ENCODE measurements at regions not wholly inside any gene's neighbourhood (a gene's known extent, or its start where the extent isn't known, plus 50 kb on each side); places are given as distances from the start of the nearest gene placed in this dataset.

DNA sequence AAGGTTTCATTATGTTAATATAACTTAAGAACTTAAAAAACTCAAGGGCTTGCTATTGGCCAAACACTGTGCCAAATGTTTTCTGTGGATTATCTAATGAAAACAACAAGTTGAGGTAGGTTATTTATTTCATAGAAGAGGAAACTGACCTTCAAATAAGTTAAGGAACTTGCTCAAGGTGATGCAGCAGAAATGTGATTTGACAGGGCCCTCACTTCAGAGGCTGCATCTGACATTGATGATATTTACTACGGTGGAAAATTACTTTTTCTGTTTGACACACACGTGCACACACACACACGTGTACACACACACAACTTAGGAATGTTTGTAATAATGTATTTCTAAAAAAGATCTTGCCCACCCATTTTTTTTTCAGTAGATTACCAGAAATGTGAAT, 137.2 kb upstream of the CXCR4 start:
- Histone ChIP-seq H3K27ac (ENCODE audit: low read length) (no peak overlapping the region), H3K4me2 (ENCODE audit: low read depth, low read length, poor library complexity, severe bottlenecking) (no peak overlapping the region), H2AFZ (ENCODE audit: low read length) (no peak overlapping the region), H4K20me1 (ENCODE audit: insufficient read depth, low read depth, low read length) (0 out of 2 replicates have a peak, but pooled peaks cover 4% of the 10 kb centered on the region), H3K4me1 (ENCODE audit: low read length) (0 out of 2 replicates have a peak, but pooled peaks cover 4% of the 10 kb centered on the region), H3K9me3 (ENCODE audit: low read length) (no peaks in the 10 kb centered on the region), H3K36me3 (ENCODE audit: insufficient read depth, low read length) (no peaks in the 10 kb centered on the region), H3K79me2 (ENCODE audit: low read length) (no peaks in the 10 kb centered on the region), H3K27me3 (ENCODE audit: low read length) (no peaks in the 10 kb centered on the region), H3K9me2 (replicated peaks; ENCODE audit: insufficient read depth, low read length) (no peaks in the 10 kb centered on the region), H3K4me3 (ENCODE audit: low read length) (no peak overlapping the region), H3K9ac (ENCODE audit: low read length) (no peak overlapping the region)
- no peak for DNase-seq

DNA sequence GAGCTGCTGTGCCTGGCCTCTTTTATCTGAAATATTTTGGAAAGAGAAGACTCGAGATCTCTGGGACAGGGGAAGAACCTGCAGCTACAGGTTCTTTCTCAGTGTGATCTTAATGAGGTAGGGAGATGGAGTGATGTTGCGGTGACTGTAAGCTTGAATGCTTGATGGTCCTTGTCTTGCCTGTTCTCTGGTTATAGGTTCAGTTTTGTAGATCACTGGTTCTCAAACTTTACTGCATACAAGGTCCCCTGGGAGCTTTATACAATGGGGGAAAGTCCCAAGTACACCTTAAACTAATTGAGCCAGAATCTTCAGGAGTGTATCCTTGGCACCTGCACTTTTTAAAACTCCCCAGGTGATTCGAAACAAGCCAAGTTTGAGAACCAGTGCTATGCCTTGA, 136.7 kb upstream of the CXCR4 start:
- no peak for DNase-seq
- Histone ChIP-seq H3K27me3 (ENCODE audit: low read length) (no peaks in the 10 kb centered on the region), H3K36me3 (ENCODE audit: insufficient read depth, low read length) (no peaks in the 10 kb centered on the region), H3K9me3 (ENCODE audit: low read length) (no peaks in the 10 kb centered on the region), H3K79me2 (ENCODE audit: low read length) (no peaks in the 10 kb centered on the region), H3K9ac (ENCODE audit: low read length) (no peak overlapping the region), H4K20me1 (ENCODE audit: insufficient read depth, low read depth, low read length) (0 out of 2 replicates have a peak, but pooled peaks cover 4% of the 10 kb centered on the region), H2AFZ (ENCODE audit: low read length) (no peak overlapping the region), H3K4me3 (ENCODE audit: low read length) (no peak overlapping the region), H3K9me2 (replicated peaks; ENCODE audit: insufficient read depth, low read length) (no peaks in the 10 kb centered on the region), H3K27ac (ENCODE audit: low read length) (no peak overlapping the region), H3K4me2 (ENCODE audit: low read depth, low read length, poor library complexity, severe bottlenecking) (no peak overlapping the region), H3K4me1 (ENCODE audit: low read length) (0 out of 2 replicates have a peak, but pooled peaks cover 4% of the 10 kb centered on the region)

DNA sequence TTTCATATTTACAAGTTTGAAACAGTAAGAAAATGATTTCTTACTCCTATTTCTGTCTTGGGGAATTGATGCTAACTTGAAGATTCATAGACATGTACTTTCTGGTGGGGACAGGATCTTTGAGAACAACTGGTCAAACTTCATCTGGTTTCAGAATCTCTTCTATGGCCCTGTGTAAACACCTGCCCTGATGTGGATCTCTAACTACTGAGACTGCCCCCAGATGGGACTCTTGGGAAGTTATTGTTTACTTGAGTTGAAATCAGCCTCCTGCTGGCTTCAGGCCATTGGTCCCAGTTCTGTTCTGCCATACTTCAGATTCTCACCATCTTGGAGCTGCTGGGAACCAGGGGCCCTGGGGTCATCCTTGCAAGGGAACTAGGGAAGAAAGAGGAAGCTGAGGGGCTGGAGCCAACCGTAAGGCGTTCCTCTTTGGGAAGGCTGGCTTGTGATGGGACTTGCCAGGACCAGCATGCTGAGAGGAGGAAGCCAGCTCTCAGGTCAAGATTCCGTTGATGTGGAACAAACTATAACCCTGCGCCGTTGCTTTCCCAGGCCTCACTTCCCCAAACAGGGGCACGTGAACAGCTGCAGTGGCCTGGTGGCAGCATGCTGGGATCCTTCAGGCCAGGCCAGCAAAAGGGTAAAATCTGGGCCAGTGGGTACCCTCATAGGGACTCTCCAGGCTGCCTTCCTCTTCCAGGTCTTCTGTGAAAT, 135.5 kb upstream of the CXCR4 start:
- no peak overlapping the region for H2AFZ ChIP-seq (ENCODE audit: low read length)

DNA sequence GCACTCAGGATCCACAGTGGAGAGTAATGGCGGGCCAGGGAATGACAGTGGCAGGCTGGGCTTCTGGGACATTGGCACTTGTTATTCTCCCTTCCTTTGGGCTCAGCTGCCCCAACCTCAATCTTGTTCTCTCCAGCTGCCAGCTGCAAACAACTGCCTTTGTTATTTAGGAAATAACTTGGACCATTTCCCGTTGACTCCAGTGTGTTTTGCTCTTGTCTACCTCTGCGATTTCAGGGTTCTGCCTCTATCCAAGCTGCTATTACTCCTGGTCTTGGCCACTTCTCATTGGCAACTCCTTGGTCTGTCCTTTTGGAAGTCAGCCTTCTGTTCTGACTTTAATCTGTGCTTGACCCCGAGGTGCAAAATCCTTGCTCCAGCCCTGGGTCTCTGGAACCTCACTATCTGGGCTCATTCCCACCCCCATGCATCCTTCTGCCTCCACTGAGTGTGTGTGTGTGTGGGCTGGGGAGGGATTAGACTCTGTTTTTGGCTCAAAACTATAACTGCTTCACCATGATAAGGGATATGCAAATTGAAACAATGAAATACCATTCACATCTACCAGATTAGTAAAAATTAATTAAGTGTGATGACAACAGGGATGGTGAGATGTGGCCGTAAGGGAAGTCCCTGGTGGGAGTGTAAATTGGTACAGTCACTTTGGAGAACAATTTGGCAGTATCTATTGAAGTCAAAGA, 134.1 kb upstream of the CXCR4 start:
- Histone ChIP-seq H3K27me3 (ENCODE audit: low read length) (no peaks in the 10 kb centered on the region), H3K36me3 (ENCODE audit: insufficient read depth, low read length) (no peaks in the 10 kb centered on the region), H3K27ac (ENCODE audit: low read length) (no peak overlapping the region), H4K20me1 (ENCODE audit: insufficient read depth, low read depth, low read length) (no peaks in the 10 kb centered on the region), H3K4me3 (ENCODE audit: low read length) (no peak overlapping the region), H3K9me2 (replicated peaks; ENCODE audit: insufficient read depth, low read length) (no peaks in the 10 kb centered on the region), H3K4me1 (ENCODE audit: low read length) (0 out of 2 replicates have a peak, but pooled peaks cover 4% of the 10 kb centered on the region), H3K9ac (ENCODE audit: low read length) (no peak overlapping the region), H3K9me3 (ENCODE audit: low read length) (no peaks in the 10 kb centered on the region), H2AFZ (ENCODE audit: low read length) (no peak overlapping the region), H3K4me2 (ENCODE audit: low read depth, low read length, poor library complexity, severe bottlenecking) (no peak overlapping the region), H3K79me2 (ENCODE audit: low read length) (no peaks in the 10 kb centered on the region)
- DNase-seq: no peak

More for the DNA sequence above, 135.5 kb upstream of the CXCR4 start:
- DNase-seq: no peak
- H3K4me1 ChIP-seq (ENCODE audit: low read length): 0 out of 2 replicates have a peak, but pooled peaks cover 4% of the 10 kb centered on the region
- H3K4me3 ChIP-seq (ENCODE audit: low read length): no peak overlapping the region
- no peaks in the 10 kb centered on the region for H3K79me2 ChIP-seq (ENCODE audit: low read length)
- H3K4me2 ChIP-seq (ENCODE audit: low read depth, low read length, poor library complexity, severe bottlenecking): no peak overlapping the region
- no peaks in the 10 kb centered on the region for H3K9me2 ChIP-seq (replicated peaks; ENCODE audit: insufficient read depth, low read length)
- H3K9me3 ChIP-seq (ENCODE audit: low read length): no peaks in the 10 kb centered on the region
- H4K20me1 ChIP-seq (ENCODE audit: insufficient read depth, low read depth, low read length): no peaks in the 10 kb centered on the region
- no peaks in the 10 kb centered on the region for H3K36me3 ChIP-seq (ENCODE audit: insufficient read depth, low read length)
- H3K9ac ChIP-seq (ENCODE audit: low read length): no peak overlapping the region
- H3K27ac ChIP-seq (ENCODE audit: low read length): no peak overlapping the region
- no peaks in the 10 kb centered on the region for H3K27me3 ChIP-seq (ENCODE audit: low read length)

DNA sequence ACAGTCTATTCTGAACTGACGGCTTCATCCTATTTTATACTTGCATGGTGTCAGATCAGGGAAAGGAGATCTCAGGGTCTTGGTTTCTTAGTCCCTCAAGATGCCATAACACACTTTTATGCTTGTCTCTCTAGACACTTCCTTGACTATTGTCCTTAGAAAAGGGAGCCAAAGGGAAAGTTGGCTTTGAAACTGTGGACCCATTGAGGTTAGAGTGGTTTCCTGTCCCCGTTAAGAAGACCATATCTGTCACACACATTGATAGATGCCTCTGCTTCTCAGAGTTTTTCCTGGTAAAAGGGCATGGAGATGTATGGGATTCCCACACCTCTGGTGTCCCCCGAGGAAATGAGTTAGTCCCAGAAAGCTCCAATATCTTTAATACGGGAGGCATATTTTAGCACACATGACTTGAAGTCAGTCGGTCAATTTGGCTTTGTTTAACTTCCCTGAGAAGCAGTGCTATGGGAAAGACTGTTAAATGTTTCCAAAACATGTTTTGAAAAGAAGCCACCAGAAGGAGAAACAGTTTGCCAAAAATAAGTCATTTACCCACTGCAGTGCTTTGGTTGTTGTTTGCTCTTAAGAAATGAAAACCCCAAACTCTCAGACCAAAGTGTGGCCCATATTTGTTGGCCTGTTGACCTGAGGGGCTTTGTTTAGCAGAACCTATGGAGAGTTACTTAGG, 133.4 kb upstream of the CXCR4 start:
- Histone ChIP-seq H3K4me2 (ENCODE audit: low read depth, low read length, poor library complexity, severe bottlenecking) (no peak overlapping the region), H3K9me2 (replicated peaks; ENCODE audit: insufficient read depth, low read length) (no peaks in the 10 kb centered on the region), H3K4me1 (ENCODE audit: low read length) (0 out of 2 replicates have a peak, but pooled peaks cover 4% of the 10 kb centered on the region), H3K36me3 (ENCODE audit: insufficient read depth, low read length) (no peaks in the 10 kb centered on the region), H3K9me3 (ENCODE audit: low read length) (no peaks in the 10 kb centered on the region), H3K4me3 (ENCODE audit: low read length) (no peak overlapping the region), H3K27me3 (ENCODE audit: low read length) (no peaks in the 10 kb centered on the region), H3K79me2 (ENCODE audit: low read length) (no peaks in the 10 kb centered on the region), H2AFZ (ENCODE audit: low read length) (no peak overlapping the region), H3K9ac (ENCODE audit: low read length) (no peak overlapping the region), H4K20me1 (ENCODE audit: insufficient read depth, low read depth, low read length) (no peaks in the 10 kb centered on the region), H3K27ac (ENCODE audit: low read length) (no peak overlapping the region)
- DNase-seq: no peak

DNA sequence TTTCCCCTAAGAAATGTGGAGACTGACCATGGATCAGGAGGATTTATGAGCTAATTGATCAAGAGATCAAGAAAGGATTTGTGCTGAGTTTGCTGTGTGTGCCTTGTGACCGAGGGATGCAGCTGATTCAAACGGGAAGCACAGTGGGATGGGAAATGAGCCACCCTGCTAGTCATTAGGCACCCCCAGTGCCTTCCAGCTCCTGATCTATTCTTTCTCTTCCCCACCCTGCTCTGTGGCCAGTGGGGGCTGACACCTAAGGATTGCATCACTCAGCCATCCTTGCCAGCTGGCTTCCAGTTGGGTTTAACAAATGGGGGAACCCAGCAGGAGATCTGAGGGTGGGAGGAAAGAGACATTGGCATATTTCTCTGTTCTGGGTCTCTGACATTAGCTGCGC, 132.2 kb upstream of the CXCR4 start:
- no peak overlapping the region for H3K4me2 ChIP-seq (ENCODE audit: low read depth, low read length, poor library complexity, severe bottlenecking)
- no peaks in the 10 kb centered on the region for H3K27me3 ChIP-seq (ENCODE audit: low read length)
- H3K4me1 ChIP-seq (ENCODE audit: low read length): no peaks in the 10 kb centered on the region
- H2AFZ ChIP-seq (ENCODE audit: low read length): no peak overlapping the region
- no peak overlapping the region for H3K4me3 ChIP-seq (ENCODE audit: low read length)
- H3K9me2 ChIP-seq (replicated peaks; ENCODE audit: insufficient read depth, low read length): no peaks in the 10 kb centered on the region
- no peaks in the 10 kb centered on the region for H3K79me2 ChIP-seq (ENCODE audit: low read length)
- H3K27ac ChIP-seq (ENCODE audit: low read length): no peak overlapping the region
- no peaks in the 10 kb centered on the region for H3K9me3 ChIP-seq (ENCODE audit: low read length)
- no peak overlapping the region for H3K9ac ChIP-seq (ENCODE audit: low read length)
- H4K20me1 ChIP-seq (ENCODE audit: insufficient read depth, low read depth, low read length): no peaks in the 10 kb centered on the region
- no peaks in the 10 kb centered on the region for H3K36me3 ChIP-seq (ENCODE audit: insufficient read depth, low read length)
- no peak for DNase-seq

DNA sequence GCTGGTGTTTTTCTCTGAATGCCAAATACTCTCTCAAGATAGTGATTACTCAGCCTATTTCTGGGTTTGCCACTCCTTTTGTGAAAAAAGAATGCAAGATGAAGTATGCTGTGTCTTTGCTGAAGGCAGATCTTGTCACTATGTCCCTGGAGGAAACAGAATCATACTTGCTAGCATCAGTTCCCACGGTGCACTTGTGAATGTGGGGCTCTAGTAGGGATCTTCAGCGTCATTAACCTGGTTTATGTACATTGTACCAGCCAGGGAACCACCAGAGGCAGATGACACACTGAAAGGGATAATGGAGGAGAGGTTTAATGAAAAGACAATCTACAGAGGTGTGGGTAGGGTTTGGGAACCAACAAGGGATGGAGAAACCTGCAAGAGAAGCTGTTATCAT, 131.0 kb upstream of the CXCR4 start:
- Histone ChIP-seq H3K4me3 (ENCODE audit: low read length) (no peak overlapping the region), H3K9ac (ENCODE audit: low read length) (no peak overlapping the region), H3K9me3 (ENCODE audit: low read length) (no peaks in the 10 kb centered on the region), H2AFZ (ENCODE audit: low read length) (no peak overlapping the region), H3K27ac (ENCODE audit: low read length) (no peak overlapping the region), H3K4me2 (ENCODE audit: low read depth, low read length, poor library complexity, severe bottlenecking) (no peak overlapping the region), H4K20me1 (ENCODE audit: insufficient read depth, low read depth, low read length) (no peaks in the 10 kb centered on the region), H3K4me1 (ENCODE audit: low read length) (no peaks in the 10 kb centered on the region), H3K9me2 (replicated peaks; ENCODE audit: insufficient read depth, low read length) (no peaks in the 10 kb centered on the region), H3K36me3 (ENCODE audit: insufficient read depth, low read length) (no peaks in the 10 kb centered on the region), H3K27me3 (ENCODE audit: low read length) (no peaks in the 10 kb centered on the region), H3K79me2 (ENCODE audit: low read length) (no peaks in the 10 kb centered on the region)
- DNase-seq: no peak

DNA sequence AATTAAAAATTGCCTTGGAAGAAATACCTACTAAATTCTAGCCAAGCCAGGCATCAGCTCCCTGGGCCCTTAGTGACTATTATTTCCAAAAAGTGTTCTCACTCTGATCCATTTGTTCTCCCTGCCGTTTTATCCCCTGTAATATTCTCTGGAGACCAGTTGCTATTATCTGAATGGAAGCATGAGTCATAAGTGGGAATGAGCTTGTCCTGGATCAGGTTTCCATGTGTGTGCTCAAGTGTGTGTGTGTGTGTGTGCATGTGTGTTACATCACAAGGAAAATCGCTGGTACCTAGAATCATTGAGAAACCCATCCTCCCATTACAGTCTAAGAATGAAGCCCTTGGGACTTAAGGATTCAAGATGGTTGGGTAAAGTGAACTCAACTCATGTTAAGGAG, 130.3 kb upstream of the CXCR4 start:
- Histone ChIP-seq H3K9me3 (ENCODE audit: low read length) (no peaks in the 10 kb centered on the region), H3K9ac (ENCODE audit: low read length) (no peak overlapping the region), H3K4me2 (ENCODE audit: low read depth, low read length, poor library complexity, severe bottlenecking) (no peak overlapping the region), H3K79me2 (ENCODE audit: low read length) (no peaks in the 10 kb centered on the region), H4K20me1 (ENCODE audit: insufficient read depth, low read depth, low read length) (no peaks in the 10 kb centered on the region), H2AFZ (ENCODE audit: low read length) (no peak overlapping the region), H3K4me1 (ENCODE audit: low read length) (no peaks in the 10 kb centered on the region), H3K4me3 (ENCODE audit: low read length) (no peak overlapping the region), H3K27ac (ENCODE audit: low read length) (no peak overlapping the region), H3K9me2 (replicated peaks; ENCODE audit: insufficient read depth, low read length) (no peaks in the 10 kb centered on the region), H3K36me3 (ENCODE audit: insufficient read depth, low read length) (no peaks in the 10 kb centered on the region), H3K27me3 (ENCODE audit: low read length) (no peaks in the 10 kb centered on the region)
- no peak for DNase-seq
